Esophagus squamous epithelium (tissue), 4 donors: ENCODE measurements at regions not wholly inside any gene's neighbourhood (a gene's known extent, or its start where the extent isn't known, plus 50 kb on each side); places are given as distances from the start of the nearest gene placed in this dataset.

Experiments used
- CTCF ChIP-seq, 6 experiments: fragments of 450-650 bp in 4 of 6; fragments of 200-600 bp in 2 of 6; sonication (generic) in 2 of 6; IDR thresholded peaks; one replicate each; pipeline ENCODE4 v1.5.1; 2016 to 2019; ENCODE audit warnings: antibody characterized with exemption in 6 of 6, mild to moderate bottlenecking in 4 of 6, moderate library complexity in 4 of 6
- POLR2A ChIP-seq, 4 donors: fragments of 450-650 bp; IDR thresholded peaks; one replicate each; pipeline ENCODE4 v1.6.1; 2017; ENCODE audit warnings: antibody characterized with exemption in 4 of 4, mild to moderate bottlenecking in 4 of 4, moderate library complexity in 3 of 4

GRCh38 chr7:8973601-8974000, 540.2 kb downstream of the NXPH1 start:
- TF ChIP-seq CTCF (IDR thresholded peaks at IDR 0.05) (no peak), POLR2A (IDR thresholded peaks at IDR 0.05) (no peak)
